IPS-NIHi7 (cell line): ENCODE measurements at regions not wholly inside any gene's neighbourhood (a gene's known extent, or its start where the extent isn't known, plus 50 kb on each side); places are given as distances from the start of the nearest gene placed in this dataset.

Source experiments
- DNase-seq: peaks from one replicate; pipeline ENCODE4 v3.0.0; 2012; ENCODE audit warnings: mixed read lengths; ENCODE audit errors: extremely low spot score

- DNase-seq = no peak
Observed at GRCh38 chr5:135248801-135249231, 150.2 kb downstream of the MACROH2A1 start.

DNA sequence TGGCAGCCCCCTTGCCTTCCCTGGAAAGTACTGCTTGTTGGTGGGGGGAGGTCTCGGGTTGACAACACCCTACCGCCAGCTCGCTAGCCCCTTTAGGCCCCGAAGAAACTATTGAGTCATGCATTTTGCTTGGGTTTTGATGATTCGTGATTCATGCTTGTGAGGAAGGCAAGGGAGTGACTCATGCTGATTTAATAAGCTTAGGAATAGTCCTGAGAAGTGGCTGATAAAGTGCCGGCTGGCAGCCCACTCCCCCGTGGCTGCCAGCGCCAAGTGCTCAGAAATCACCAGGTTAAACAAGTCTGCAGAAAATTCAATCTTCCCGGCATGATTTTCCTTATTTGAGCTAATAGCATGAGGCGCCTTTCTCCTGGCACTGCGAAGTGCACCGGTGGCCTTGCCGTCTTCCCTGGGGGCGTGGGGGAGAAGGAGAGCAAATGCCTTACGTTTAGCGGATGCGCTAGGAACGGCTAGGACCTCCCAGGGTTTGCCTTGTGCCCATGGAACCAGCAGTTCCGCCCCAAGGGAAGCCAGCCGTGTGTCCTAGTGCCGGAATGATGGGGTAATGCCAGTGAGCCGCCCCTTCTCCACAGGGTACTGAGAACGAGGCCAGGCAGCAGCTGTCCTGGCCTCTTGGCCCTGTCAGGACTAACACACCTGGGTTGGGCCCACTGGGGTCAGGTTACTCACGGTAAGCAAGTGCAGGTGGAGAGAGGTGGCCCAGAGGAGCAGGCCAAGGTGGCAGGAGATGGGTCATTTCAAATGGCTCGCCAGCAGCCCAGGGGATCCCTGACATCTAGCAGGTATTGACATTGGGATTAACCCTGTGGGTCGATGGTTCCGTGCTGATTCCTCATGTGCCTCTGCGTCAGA lies 151.9 kb downstream of the MACROH2A1 start:
- DNase-seq = peak; percentile 45

DNA sequence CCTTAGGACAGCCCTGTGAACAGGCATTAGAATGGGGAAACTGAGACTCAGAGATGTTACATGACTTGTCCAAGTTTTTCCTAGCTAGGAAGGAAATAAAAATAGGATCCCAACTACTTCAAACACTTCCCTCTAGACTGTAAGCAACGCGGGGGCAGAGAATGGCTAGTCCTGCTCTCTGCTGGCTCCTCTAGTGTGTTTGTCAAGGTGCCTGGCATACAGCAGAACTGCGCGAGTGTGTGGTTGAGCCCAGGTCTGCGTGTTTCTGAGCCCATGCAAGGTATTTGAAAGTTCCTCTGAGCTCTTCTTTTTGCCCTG lies 152.5 kb downstream of the MACROH2A1 start:
- DNase-seq = no peak

DNA sequence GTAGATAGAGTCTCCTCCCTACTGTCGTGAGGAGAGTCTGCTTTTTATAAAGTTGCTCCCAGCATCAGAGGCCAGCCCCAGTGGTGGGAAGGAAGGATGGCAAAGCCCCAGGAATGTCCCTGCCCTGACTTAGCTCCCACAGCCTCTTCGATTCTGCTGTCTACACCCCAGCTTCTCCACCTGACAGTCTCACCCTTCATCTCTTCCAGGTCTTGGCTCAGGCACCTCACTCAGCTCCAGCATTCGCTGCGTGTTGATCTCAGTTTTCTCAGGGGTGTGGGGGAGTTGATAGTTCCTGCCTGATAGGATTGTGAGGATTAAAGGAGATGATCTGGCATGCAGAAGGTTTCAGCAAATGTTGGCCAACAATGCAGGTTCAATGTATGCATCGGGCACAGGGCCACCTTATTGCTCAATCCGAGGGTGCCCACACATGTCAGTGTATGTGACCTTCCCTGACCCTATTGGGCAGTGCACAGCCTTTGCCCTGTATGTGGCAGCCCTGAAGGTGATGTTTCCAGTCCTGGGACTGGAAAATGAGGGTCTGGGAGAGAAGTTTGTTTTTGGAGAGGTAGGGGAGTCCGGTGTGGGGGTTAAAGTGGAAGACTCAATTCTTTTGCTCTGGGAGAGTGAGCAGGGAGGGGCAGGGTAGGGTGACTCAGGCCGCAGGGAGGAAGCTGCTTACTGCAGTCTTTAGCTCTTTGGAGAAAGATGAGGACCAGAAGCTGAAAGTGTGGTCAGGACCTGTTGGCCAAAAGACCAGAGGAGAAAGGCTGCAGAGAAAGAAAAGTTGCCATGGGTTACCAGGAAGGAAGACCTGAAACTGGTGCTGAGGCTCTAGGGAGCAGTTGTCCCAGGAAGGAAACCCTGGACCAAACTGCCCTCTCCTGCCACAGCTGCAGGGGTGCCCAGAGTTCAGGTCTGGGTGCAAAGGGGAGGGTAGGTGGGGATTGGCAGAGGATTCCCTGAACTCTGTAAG lies 153.2 kb downstream of the MACROH2A1 start:
- DNase-seq = no peak

DNA sequence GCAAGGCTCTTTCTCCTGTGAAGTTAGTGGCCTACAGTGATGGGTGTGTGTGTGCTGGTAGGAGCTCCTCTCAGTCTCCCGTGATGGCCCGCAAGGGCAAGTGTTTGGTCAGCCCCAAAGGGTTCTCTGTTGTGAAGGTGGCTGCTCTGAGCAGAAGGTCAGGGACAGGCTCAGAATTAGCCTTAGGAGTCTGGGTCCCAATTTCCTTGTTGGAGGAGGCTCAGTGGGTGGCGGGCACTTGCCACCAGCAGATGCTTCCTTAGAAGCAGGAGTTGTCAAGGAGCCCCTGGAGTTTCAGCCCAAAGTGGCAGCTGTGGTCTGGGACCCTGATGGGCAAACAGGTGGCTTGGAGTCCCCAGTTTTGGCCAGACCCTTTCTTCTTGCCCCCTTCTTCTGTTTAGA lies 154.4 kb downstream of the MACROH2A1 start:
- DNase-seq = no peak

GRCh38 chr5:135243556-135244285 lies 155.3 kb downstream of the MACROH2A1 start:
- DNase-seq = no peak

DNA sequence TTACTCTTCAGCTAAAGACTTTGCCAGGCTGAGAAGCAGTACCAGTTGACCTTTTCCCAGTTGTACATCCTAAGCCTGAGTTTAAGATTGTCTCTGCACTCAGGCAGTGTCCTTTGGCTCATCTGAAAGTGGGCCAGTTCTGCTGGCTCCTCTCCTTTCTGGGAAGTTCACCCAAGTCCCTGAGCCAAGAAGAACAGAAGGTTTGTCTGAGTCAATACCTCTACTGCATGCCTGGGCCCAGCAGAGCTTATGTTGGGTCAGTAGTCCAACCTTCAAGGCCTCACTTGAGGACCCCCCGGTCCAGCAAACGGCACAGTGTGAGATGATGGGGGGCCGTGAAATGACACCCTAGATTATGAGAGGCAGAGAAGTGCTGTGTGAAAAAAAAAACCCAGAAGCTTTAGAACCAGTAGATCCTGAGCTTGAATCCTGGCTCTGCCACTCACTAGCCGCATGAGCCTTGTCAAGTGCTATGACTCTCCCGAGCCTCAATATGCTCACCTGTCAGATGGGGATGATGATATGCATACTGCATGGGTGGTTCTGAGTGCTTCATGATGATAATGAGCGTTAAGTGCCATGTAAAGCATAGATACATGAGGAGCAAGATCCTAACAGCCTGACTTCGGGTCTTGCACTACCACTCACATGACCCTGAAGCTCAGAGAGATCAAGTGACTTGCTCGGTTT lies 156.0 kb downstream of the MACROH2A1 start:
- DNase-seq = no peak

DNA sequence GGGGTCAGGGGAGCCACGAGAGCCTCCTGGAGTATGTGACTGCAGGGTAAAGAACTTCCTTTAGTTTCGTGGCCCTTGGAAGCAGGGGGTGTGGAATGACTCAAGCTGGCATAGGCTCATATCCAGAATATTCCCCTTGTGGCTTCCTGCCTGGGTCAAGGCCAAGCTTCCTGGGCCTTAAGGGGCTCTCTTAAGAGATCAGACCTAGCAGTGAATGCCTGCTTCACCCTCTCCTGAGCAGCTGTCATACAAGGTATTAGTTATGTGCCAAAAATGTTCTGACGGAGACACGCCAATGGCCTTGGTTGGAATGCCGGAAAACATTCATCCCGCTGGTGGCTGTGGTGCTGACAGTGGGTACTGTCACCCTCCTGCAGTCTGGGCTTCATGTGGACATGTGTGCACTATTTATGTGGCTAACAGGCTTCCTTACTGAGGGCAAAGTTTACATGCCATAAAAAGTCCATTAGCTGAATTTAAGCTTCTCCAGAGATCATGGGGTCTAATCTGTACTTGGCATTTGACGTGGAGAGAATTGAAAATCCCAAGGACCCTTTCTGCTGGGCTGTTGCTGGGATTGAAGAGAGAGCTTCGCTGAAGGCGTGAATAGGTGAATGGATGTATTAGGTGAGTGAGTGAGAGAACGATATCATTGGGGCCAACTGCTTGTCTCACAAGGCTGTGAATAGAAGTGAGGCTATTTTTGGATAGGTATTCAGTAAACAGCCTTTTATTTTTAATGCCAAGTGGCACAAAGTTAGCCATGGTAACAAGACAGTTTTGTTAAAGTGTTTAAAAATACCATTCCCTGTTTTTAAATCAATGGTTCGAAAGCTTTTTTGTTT lies 156.8 kb downstream of the MACROH2A1 start:
- DNase-seq = no peak

DNA sequence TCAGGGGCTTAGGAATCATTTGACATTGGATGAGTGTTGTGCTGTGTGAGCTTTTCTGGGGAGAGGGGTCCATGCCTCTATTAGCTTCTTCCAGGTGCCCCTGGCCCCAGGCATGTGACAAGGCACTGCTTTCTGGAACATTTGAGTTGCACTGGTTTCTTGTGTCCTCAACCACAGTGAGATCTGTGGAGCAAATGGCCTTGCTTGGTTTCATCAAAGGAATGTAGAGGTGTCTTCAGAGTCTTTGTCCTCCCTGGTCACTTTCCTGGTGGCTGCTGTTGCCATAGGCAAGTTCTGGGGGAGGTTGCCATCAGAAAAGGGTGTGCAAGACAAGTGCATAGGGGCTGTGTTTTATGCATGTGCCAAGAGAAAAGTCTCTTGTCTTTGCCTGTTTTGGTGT lies 157.5 kb downstream of the MACROH2A1 start:
- DNase-seq = no peak

DNA sequence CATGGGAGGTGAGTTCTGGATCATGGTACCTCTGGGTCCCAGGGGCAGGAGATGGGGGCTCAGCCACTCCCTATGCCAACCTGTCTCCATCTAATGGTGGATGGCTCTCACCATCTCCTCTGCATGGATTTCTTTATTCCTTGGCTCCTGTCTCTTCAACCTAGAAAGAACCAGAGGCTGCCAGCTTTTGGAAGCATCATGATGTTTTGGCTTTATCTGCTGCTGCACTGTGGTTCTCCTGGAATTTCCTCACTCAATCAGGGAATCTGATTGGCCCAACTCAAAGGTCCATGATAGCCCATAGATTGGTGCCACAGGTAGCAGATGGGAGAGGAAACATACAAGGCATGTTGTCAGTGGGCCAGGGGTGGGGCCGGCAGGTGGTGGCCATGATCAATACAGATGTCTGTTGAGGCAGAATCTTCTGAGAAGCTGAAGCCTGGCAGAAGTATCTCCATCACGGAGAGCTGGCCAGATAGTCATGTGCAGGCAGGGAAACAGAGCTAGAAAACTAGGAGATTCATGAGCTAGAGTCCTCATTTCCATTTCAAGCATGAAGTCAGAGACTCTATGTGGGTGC lies 158.2 kb downstream of the MACROH2A1 start:
- DNase-seq = no peak

GRCh38 chr5:135240283-135240633 lies 158.8 kb downstream of the MACROH2A1 start:
- no peak for DNase-seq

DNA sequence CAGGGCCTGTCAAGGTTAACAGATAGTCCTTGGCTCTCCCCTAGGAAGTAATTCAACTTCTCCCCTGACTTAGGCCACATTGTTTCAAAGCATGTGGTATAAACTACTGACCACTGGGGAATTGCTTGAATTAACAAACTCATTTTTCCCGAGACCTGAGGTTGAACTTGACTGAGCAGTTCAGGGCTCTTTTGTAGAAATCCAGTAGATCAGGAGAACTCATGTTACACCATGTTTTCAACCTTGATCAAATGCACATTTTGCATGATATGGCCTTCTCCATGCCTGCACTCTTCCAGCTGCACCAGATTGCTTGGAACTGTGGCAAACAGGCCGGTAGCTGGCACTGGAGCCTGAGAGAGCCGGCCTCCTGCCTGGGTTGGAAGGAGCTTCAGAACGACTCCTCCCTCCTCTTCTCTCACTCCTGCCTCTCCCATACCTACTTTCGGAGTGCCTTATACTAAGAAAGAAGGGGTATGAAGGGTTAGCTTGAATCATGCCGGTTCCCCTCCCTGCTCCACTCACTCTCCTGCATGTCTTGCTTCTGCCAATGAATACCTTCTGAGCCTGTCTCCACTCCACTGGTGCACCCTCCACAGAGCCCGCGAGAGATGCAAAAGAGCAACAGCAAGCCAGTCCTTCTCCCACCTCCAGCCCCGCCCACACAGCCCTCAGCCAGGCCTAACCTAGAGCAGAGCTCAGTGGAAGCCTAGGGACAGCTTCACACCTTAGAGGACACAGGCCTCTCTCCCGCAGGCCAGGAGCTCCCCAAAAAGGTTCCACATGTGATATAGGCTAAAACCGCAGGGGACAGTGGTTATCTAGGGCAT lies 159.4 kb downstream of the MACROH2A1 start:
- peak; percentile 44 for DNase-seq

GRCh38 chr5:135238622-135239452 lies 160.2 kb downstream of the MACROH2A1 start:
- no peak for DNase-seq

GRCh38 chr5:135237748-135238103 lies 161.3 kb downstream of the MACROH2A1 start:
- DNase-seq = no peak

DNA sequence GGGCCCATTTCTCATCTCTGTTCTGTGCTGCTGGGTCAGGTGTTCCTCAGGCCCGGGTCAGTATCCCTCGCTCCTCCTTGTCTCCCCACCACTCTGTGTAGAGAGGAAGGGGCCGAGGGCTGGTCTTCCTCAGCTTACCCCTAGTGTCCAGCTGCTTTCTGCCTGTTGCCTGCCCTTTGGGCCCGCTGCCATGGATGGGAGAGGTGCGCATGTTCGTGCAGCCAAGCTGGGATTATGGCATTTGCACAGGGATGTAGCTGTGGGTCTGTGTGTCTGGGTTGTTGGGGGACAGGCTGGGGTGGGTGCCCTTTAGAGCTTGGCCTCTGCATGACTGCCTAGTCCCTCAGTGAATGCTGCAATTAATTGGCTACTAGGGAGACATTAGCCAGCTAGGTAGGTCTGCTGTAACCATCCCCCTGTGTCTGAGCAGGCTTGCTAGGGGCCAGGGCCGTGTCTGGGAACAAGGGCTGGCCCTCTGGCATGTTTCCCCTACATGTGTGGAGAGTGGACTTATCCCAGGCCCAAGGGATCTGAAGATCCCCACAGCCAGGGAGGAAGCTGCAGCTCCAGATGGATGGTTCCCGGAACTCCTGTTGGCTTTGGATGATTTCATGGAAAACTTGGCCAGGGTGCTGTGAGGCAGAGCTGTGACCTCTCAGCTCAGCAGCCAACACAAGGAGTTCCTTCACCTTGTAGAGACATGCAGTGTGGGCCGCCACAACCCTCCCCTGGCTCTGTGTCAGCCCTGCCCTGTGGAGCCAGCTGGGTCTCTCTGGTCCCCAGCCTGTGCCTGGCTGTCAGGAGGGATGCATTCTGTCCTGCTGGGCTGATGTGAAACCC lies 161.9 kb downstream of the MACROH2A1 start:
- no peak for DNase-seq

DNA sequence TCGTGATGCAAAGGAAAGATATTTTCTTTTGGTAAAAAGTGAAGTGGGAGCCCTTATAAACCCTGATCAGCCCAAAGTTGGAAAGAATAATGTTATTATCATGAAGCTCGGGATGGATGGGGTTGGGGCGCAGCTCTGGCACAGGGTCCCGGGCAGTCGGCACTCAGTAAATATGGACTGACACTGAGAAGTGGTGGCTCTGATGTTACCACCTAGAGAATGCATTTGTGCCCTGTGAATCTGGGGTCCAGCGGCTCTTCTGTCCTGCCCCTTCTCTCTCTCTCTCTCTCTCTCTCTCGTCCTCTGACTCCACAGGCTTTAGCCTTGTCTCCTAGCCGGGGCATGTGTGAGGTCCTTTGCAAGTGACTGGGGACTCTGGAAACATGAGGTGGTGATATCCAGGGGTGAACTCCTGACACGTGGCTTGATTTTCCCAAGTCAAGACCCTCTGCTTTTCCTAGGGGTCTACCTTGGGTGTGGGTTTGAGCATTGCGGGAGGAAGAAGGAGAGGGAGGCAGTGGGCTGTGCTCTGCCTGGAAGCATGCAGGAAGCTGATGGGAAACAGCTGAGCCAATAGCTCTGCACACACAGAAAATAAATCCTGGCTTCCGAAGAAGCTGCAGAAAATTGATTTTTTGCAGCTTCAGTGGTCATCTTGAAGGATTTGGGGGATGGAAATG lies 162.7 kb downstream of the MACROH2A1 start:
- no peak for DNase-seq
